Endometrium (tissue), 2 donors: ENCODE measurements at regions not wholly inside any gene's neighbourhood (a gene's known extent, or its start where the extent isn't known, plus 50 kb on each side); places are given as distances from the start of the nearest gene placed in this dataset.

Source experiments
- FAIRE-seq: peaks from 2 replicates; lab custom pipeline; 2012; peaks lifted over from hg19 to GRCh38; lab: Jason Lieb, UNC
- donor health status: control.
- donor health status: control.

DNA sequence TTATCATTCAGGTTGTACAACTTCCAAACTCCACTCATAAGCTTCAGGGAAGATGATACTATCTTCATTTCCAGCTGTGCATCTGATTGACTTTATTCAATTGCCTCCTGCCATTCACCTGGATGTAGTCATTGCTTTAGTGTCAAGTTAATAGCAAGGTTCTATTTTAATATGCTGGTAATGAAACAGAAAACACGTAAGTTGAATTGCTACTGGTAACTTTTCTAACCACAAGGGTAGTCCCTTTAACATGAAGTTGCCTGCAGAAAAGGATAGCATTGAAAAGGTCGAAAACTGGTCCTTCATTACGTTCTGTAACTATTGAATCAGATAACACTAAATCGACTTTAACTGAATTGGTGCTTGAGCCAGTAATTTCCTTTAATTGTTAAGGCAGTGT, 459.4 kb upstream of the CDH6 start:
- no peak for FAIRE-seq

DNA sequence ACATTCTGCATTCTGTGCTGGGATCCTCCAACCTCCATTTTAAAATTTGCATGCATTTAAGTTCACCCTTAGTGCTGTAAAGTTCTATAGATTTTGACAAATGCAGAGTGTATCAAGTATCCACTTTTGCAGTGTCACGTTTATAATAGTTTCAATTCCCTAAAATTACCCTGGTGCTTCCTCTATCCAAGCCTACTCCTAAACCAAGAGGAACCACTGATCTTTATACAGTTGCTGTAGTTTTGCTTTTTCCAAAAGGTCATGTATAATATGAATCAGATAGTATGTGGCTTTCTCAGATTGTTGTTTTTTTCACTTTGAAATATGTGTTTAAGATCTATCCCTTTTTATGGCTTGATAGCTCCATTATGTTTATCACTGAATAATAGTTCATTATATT, 468.4 kb upstream of the CDH6 start:
- FAIRE-seq, result no peak

DNA sequence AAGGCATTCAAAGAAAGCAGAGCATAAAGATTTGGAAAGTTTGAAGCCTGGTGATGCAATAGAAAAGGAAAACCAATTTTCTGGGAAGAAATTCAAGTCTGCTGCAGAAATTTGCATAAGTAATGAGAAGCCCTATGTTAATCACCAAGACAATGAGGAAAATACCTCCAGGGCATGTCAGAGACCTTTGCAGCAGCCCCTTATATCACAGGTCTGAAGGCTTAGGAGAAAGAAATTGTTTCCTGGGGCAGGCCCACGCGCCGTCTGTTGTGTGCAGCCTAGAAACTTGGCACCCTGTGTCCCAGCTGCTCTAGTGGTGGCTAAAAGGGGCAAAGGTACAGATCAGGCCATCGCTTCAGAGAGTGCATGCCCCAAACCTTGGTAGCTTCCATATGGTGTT, 495.3 kb upstream of the CDH6 start:
- FAIRE-seq, result no peak

DNA sequence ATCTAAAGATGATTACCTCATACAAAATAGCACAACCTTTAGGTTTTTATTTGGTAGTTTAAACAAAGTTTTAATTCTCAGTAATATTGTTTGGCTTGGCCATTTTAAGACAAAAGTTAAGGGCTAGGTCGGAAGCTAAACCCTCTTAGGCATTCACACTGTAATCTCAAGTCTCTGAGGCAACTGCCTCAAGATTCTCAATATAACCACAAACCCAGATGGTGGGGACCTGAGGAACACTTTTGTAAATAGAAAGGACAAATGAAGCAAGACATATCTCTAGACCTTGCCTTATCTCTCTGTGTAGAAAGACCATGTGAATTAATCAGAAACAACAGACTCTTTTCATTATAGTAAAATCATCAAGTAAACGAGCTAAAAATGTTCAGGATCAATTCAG, 500.2 kb upstream of the CDH6 start:
- FAIRE-seq, result no peak

DNA sequence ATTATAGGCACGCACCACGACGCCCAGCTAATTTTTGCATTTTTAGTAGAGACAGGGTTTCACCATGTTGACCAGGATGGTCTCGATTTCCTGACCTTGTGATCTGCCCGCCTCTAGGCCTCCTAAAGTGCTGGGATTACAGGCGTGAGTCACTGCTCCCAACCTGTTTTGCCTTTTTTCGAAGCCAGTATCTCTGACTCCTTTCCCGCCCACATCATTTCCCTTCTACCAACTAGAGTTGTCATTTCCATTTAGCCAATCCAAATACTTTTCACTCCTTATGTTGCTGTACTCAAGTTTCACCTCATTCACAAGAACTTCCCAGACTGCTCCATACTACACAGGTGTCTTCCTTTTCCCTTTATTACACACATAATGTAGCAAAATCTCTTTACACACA, 502.6 kb upstream of the CDH6 start:
- no peak for FAIRE-seq

DNA sequence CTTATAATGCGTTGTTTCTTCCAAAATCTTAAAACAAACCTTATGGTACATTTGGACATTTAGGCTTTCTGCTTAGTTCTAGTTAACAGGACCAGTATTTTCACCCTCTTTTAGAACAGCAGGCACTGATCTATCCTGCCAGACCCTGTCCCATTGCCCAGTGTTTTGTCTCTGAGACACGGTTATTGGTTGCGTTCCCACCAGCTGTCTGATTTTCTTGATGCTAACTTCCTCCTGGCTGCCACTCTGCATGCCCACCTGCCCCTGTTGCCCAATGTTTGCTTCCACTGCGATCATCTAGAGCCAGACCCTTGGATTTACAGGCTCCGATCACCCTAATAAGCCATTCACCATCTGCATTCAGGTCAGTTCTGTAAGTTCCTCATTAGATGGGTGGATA, 506.0 kb upstream of the CDH6 start:
- FAIRE-seq, result no peak

DNA sequence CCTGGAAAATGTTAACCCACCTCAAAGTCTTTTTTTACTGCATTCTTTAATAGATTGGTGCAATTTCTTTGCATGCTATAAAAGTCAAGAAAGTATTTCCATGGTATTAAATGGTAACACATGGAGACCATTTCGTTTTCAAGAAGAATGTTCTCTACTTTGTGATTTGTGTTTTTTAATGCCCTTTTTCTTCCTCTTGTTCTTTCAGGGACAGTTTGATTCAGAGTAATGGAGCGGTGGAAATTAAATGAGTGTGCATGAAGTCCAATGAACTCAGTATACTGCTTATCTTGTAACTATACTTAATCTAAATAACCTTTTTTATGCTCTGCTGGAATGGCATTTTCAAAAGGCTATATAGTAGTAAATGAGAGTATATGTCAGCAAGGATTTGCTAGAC, 507.0 kb upstream of the CDH6 start:
- no peak for FAIRE-seq

DNA sequence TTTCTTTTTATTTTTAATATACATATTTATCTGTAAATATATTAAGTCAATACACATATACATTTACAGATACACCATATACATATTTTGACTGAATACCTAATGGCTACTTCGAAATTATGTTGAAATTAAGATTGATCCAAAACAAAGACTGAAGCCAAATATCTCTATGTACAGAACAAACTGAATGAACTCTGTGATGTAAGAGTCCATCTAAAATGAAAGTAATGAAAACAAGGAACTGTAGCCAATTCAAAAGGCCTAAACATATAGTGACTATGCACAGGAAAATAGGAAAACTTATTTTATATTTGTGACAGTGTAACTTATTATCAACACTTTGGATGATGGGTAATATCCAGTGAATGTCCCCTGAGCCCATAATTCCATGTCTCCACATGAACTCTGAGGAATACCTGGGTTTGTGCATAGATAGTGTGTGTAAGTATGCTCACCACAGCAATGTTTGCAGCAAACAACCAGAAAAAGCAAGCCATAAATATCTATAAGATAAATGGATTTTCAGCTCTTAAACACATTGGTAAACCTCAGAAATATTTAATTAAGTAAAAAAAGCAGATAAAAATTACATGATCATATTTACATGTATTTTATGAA, 517.2 kb upstream of the CDH6 start:
- FAIRE-seq, result no peak

DNA sequence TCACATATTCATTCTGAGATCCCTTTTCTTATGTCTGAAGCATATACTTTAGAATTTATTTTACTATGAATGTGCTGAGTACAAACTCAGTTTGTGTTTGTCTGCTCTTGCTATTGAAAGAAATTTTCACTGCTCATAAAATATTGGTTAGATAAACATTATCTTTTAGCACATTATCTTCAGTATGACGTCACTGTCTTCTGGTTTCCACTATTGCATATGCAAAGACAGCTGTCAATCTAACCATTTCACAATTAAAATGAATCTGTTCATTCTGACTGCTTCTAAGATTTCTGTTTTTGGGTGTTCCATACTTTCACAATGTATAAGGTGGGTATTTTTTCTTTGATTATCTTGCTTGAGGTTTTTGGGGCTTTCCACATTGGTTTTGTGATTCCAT, 526.2 kb upstream of the CDH6 start:
- no peak for FAIRE-seq

DNA sequence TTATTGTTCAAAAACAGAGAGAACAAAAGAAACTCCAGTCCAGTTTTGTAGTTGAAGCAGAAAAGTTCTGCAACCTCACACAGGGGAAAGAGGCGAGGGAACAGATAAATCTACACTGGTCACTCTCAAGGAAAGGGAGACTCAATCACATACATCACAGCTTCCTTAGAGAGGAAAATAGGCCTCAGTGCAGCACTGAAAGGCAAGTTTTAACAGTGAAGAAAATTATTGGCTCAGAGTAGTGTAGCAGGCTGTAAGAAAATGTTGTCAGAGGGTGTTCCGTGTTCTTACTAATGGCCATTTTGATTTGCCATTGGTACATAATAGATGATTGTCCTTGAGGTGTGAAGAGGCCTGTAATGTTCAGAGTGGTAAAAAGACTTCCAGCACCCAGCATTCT, 530.0 kb upstream of the CDH6 start:
- FAIRE-seq, result no peak

DNA sequence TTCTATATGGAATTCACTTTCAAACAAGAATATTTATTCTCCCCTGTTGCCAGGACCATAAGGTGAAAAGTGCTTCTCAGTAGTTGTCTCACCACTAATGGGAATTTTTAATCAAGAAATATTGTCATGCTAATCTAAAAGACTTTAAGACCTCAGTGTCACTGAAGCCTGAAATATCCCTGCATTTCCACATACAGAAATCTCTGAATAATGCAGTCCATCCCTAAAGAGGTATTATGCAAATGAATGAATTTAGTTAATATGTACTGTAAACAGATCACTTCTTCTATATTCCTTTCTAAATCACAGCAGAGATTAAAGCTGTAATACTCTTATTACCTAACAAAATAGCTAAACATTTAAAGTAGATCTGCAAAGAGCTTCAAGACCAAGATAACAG, 531.1 kb upstream of the CDH6 start:
- no peak for FAIRE-seq

DNA sequence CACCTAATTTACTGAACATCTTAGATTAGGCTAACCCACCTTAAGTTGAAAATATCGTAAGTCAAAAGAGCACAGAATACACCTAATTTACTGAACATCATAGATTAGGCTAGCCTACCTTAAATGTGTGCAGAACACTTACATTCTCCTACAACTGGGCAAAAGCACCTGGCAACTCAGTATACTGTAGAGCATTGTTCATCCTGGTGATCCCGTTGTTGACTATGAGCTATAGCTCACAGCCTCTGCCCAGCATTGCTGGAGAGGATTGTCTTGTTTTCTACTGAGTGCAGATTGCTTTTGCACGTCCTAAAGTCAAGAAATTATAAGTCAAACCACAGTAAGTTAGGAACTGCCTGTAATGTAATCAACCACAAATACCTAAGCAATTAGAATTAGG, 531.8 kb upstream of the CDH6 start:
- FAIRE-seq, result no peak

DNA sequence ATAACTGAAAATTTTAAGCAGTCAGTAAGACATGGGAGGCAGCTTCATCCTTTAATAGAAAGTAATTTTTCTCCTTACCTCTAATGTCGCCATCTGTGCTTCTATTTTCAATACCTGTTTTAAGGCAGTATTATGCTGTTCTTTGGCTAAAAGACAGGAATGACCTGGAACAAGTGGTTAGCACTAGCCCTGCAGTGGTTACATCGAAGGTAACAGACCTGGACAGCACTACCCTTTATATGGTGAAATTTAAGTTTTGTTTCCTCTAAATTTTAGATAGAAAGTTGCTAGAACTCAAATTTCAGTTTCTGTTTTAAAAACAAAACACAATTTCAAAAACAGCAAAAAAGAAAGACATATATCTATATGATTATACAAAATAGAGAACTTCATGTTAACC, 534.1 kb upstream of the CDH6 start:
- FAIRE-seq, result no peak

DNA sequence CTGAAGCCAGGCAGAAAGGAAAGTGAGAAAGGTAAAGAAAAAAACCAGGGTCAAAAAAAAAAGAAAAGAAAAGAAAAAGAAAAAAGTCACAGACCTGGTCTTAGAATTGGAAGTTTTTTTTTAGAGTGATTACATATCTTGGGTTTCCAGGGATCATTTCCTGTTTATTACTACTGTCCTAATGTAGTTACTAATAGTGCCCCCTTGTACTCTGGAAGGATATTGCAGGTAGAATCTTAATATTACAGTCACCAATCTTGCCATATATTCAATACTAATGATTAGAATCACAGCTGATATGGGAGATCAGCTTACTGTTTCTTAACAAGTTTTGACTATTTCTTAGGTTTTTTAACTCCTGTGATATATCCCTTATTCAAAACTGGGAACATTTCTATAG, 543.2 kb upstream of the CDH6 start:
- FAIRE-seq, result no peak

DNA sequence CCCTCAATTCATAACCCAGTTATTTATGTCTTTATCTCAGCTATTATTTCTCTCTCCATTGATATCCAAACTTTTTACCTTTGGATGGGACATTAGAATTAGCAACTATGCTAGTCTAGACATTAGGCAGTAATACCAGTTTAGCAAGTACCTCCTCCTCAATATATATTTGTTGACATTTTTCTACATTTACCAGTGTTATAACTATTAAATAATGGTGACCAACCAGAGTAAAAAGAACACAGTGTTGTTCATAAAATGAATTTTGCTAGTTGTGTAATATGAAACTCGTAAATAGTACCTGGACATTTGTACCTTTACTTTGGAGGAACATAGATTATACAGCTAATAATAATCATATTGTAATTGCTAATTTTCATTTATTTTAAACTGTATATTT, 554.6 kb upstream of the CDH6 start:
- FAIRE-seq, result no peak

DNA sequence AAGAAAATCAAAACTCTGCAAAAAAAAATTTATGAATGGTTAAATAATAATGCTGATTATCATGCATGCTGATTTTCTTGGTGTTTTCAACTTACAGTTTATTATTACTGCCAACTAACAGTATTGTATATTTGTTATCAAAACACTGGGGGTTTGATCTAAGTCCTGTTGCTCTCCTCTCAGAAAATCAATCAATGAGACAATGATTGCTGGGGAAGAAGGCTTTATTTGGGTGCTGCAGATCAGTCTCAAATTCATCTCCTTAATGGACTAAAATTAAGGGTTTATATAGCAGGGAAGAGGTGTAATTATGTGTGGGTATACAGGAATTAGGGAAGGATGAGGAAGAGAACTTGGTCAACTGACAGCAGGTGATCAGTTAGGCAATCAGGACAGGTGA, 565.5 kb upstream of the CDH6 start:
- no peak for FAIRE-seq

DNA sequence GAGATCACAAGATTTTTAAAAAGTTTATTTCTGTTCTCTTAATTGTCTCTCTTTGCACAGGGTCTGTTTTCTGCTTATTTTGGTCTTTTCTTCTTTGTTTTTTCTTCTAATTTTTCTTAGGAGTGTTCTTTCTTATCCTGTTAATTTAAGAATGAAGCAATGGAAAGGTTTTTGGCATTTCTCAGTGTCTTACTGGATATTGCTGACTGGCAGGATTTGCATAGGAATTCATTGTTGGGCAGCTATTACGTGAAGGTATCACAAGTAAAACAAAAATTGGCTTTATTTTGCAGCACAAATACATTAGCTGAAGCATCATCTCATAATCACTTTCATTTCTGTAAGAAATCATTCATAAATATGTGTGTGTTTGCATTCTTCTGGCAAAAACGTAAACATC, 566.9 kb upstream of the CDH6 start:
- FAIRE-seq, result no peak

DNA sequence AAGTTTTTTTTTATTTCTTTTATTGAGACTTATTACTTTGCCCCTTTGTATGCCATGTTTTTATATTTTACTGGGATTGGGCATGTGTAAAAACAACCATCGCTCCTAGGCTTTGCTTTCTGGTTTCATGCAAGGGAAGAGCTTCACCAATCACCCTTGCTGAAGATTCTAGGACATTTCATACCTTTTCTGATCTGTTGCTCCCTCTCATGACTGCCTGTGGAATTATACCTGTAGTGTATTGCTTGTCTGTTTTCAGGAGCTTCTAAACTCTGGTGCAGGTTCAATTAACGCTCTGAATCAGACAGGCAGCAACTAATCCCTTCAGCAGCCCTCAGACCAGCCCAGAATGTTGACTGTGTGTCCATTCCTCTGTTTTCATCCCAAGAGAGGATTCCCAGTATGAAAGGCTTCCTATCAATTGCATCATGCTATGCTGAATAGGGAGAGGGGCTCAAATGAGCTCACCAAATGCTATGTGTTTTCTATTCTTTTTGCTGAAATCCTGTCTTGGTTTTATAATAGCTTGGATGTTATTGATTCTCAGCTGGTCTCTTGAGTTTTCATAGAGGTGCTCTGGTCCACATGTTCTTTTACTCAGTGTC, 572.9 kb upstream of the CDH6 start:
- FAIRE-seq, result no peak

DNA sequence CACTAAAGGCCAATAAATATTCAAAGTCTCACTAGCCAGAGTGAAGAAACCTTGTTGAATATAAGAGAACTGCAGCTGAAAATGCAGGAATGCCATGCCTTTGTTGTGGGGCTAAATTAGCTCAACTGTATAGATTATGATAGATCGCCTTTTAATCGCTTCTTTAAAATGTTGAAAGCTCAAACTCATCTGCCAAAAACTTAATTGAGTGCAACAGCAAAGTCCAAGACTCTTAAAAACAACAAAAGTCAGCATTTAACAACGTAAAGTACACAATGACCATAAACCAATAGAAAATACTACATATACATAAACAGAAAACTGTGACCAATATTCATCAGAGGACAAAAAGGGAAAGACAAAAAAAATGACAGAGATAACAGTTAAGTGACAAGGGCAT, 585.0 kb upstream of the CDH6 start:
- FAIRE-seq, result no peak

DNA sequence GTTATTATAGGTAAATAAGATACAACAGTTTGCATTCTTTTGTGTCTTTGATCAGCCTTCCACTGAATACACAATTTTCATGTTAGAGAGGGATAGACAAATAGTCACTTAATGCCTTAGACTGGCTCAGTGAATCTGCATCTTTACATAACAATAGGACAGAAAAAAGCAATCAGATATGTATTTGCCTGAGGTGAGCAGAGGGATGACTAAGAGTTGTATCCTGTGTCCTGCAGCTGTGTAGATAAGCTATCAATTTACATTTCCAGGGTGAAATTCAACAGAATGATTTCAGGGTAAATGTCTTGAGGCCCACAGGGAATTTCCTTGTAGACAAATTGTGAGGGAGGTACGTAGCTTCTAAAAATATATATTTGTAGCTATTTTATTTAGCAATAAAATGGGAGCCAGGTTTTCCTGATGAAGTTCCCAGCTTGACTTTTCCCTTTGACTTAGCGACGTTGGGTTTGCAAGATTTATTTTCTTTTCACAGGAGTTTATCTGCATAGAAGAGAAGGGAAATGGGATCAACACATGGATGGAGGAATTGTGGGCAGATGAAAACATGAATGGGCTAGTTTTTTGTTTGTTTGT, 586.1 kb upstream of the CDH6 start:
- no peak for FAIRE-seq

DNA sequence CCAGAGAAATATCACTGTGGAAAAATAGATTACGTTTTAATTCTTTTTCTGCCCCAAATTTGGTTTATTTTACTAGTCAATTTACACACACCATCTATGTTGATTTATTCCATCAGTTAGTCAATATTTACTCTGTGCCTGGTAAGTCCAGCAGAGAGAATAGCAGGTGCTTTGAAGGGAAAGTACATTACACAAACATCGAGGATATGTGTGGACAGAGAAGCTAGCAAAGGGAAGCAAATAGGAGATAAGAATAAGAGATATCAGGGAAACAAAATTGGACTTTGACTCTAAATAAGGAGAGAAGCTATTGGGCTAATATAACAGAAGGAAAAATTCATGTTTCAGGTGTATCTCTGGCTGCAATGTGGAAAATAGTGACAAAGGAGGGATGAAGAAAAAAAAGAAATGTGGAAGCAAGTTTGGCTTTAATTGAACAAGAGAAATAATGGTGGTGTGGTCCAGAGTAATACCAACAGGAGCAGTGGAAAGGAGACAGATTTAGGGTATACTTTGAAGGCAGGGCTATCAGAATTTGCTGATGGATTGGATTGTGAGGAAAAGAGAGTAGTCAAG, 587.7 kb upstream of the CDH6 start:
- FAIRE-seq, result no peak

DNA sequence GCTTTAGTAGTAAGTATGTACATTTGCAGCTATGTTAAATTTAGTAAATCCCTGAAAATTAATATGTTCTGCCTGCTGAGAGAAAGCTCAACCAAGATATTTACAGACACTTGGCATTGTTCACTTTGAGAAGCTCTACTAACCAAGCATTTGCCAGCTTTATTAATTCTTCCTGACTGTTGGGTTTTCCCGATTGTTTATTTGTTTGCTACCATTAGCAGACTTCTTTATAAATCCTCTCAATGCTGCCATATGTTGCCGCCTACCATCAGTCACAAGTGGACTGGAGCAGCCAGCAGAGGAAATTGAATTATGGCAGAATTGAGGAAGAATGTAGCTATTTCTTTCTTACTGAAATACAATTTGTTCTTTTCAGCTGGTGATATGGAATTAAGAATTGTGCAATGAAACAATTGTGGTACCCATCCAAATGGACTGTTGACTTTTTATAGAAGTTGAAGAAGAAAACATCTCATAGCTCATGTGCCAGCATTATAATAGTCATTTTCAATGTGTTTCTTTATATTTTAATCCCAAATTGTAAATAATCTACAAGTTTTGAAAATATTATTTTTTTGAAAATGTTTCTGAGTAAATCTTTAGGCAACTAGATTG, 588.7 kb upstream of the CDH6 start:
- FAIRE-seq, result no peak

DNA sequence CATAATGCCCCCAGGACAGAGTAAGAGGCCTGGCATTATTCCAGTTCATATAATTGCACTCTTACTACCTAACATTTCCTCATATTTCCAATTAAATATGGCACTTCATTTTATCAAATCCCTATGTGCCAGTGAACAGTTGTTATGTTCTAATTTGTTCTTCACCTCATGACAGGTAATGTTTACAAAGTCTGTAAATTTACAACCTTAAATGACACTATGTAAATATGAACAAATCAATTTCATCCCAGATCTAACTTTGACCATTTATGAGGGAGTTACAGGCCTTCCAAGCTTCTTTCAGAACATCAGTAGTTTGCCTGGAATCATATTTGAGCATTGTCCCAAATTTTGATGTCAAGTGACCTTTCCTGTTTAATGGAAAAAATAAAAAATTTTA, 592.6 kb upstream of the CDH6 start:
- FAIRE-seq, result no peak
